ENCODE measurements at regions not wholly inside any gene's neighbourhood (a gene's known extent, or its start where the extent isn't known, plus 50 kb on each side); places are given as distances from the start of the nearest gene placed in this dataset.

DNA sequence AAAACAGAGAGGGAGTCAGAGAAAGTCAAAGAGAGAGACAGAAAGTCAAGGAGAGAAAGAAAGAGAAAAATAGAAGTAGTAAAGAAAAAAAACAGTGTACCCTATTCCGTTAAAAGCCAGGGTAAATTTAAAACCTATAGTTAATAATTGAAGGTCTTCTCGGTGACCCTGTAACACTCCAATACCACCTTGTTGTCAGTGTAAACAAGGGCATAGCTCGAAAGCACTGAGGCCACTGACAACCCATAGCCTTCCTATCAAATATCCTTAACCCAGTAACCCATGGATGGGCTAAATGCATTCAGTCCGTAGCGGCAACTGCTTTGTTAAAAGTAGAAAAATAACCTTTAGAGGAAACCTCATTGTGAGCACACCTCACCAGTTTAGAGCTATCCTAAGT is 100.4 kb downstream of the ZNF467 start:
- no peak for TF ChIP-seq EZH2 (IDR thresholded peaks at IDR 0.05; ENCODE audit: borderline replicate concordance, insufficient read depth, low read depth, low read length, poor library complexity, severe bottlenecking)
- TF ChIP-seq, protein P1, sequence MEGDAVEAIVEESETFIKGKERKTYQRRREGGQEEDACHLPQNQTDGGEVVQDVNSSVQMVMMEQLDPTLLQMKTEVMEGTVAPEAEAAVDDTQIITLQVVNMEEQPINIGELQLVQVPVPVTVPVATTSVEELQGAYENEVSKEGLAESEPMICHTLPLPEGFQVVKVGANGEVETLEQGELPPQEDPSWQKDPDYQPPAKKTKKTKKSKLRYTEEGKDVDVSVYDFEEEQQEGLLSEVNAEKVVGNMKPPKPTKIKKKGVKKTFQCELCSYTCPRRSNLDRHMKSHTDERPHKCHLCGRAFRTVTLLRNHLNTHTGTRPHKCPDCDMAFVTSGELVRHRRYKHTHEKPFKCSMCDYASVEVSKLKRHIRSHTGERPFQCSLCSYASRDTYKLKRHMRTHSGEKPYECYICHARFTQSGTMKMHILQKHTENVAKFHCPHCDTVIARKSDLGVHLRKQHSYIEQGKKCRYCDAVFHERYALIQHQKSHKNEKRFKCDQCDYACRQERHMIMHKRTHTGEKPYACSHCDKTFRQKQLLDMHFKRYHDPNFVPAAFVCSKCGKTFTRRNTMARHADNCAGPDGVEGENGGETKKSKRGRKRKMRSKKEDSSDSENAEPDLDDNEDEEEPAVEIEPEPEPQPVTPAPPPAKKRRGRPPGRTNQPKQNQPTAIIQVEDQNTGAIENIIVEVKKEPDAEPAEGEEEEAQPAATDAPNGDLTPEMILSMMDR (IDR thresholded peaks at IDR 0.05): no peak
- Histone ChIP-seq H3K79me2 (ENCODE audit: control insufficient read depth, insufficient read depth, low read length) (no peaks in the 10 kb centered on the region), H3K4me3 (ENCODE audit: control extremely low read depth in 1 of 5, extremely low read depth in 1 of 5, insufficient read depth in 1 of 5, low read depth in 2 of 5, low read length in 4 of 5) (no peak overlapping the region), H3K9me3 (ENCODE audit: control extremely low read depth in 1 of 3, control insufficient read depth in 2 of 3, insufficient read depth in 1 of 3, low read length in 2 of 3) (no peaks in the 10 kb centered on the region), H2AFZ (ENCODE audit: insufficient read depth, low read depth, low read length, poor library complexity, severe bottlenecking) (no peak overlapping the region), H3K4me2 (replicated peaks; ENCODE audit: low read depth, low read length, poor library complexity, severe bottlenecking) (no peak overlapping the region), H4K20me1 (ENCODE audit: control insufficient read depth, insufficient read depth, low read length, poor library complexity, severe bottlenecking) (no peaks in the 10 kb centered on the region), H3K4me1 (ENCODE audit: control insufficient read depth in 2 of 2, insufficient read depth in 2 of 2, low read length in 2 of 2) (no peaks in the 10 kb centered on the region), H3K27me3 (replicated peaks in 1 of 4; ENCODE audit: control extremely low read depth in 1 of 4, control insufficient read depth in 3 of 4, insufficient read depth in 4 of 4, low read length in 3 of 4) (peaks cover 0 to 15% (median 0%) of the 10 kb centered on the region in 4 experiments), H3K36me3 (replicated peaks in 1 of 2; ENCODE audit: control extremely low read depth in 1 of 2, control insufficient read depth in 1 of 2, extremely low read depth in 1 of 2, insufficient read depth in 2 of 2, low read length in 1 of 2) (no peaks in the 10 kb centered on the region), H3K9ac (ENCODE audit: low read length) (no peak overlapping the region), H3K27ac (ENCODE audit: low read length in 2 of 2) (no peak overlapping the region)
- Mint-ChIP-seq H3K27me3 (peaks cover 50% of the 10 kb centered on the region), H3K4me3 (no peak overlapping the region), H3K27ac (no peak overlapping the region), H3K4me1 (no peaks in the 10 kb centered on the region), H3K9me3 (ENCODE audit: insufficient read depth) (no peaks in the 10 kb centered on the region)
- ChIA-PET POLR2A (no interaction called here), CTCF (interaction anchor here (1.3 kb wide), 1 partner anchor 10 kb away, joined by 5 read pairs; no protein-coding TSS in a partner anchor)
- ATAC-seq (ENCODE audit: low read depth): no peak
- DNase-seq: no peak
- intact Hi-C loops (cut with micrococcal nuclease): no loop called here
- WGBS (ENCODE audit: insufficient coverage): 80% methylated on average over 1 of the region's 5 CpGs

GRCh38 chr7:149670288-149670687 is 103.1 kb downstream of the ZNF467 start:
- H3K79me2 ChIP-seq (ENCODE audit: control insufficient read depth, insufficient read depth, low read length): no peaks in the 10 kb centered on the region
- H3K9me3 ChIP-seq (ENCODE audit: control extremely low read depth in 1 of 3, control insufficient read depth in 2 of 3, insufficient read depth in 1 of 3, low read length in 2 of 3): no peaks in the 10 kb centered on the region
- ChIA-PET POLR2A (no interaction called here), CTCF (interaction anchor here (1.0 to 2.5 kb wide), 2 partner anchors 68 to 72 kb away, joined by 3 to 15 read pairs; no protein-coding TSS in a partner anchor)
- H3K4me1 ChIP-seq (ENCODE audit: control insufficient read depth in 2 of 2, insufficient read depth in 2 of 2, low read length in 2 of 2): no peaks in the 10 kb centered on the region
- no peak overlapping the region for H3K27ac ChIP-seq (ENCODE audit: low read length in 2 of 2)
- DNase-seq: no peak
- H3K4me3 Mint-ChIP-seq: no peak overlapping the region
- H3K27me3 ChIP-seq (replicated peaks in 1 of 4; ENCODE audit: control extremely low read depth in 1 of 4, control insufficient read depth in 3 of 4, insufficient read depth in 4 of 4, low read length in 3 of 4): peaks cover 0 to 12% (median 0%) of the 10 kb centered on the region in 4 experiments
- no peak overlapping the region for H3K9ac ChIP-seq (ENCODE audit: low read length)
- H3K9me3 Mint-ChIP-seq (ENCODE audit: insufficient read depth): no peaks in the 10 kb centered on the region
- intact Hi-C loops (cut with micrococcal nuclease): no loop called here
- WGBS (ENCODE audit: insufficient coverage): no CpG with 5 or more reads among the region's 1 CpG
- ATAC-seq (ENCODE audit: low read depth): no peak
- no peak overlapping the region for H3K4me3 ChIP-seq (ENCODE audit: control extremely low read depth in 1 of 5, extremely low read depth in 1 of 5, insufficient read depth in 1 of 5, low read depth in 2 of 5, low read length in 4 of 5)
- H3K4me2 ChIP-seq (replicated peaks; ENCODE audit: low read depth, low read length, poor library complexity, severe bottlenecking): no peak overlapping the region
- no peak for TF ChIP-seq EZH2 (IDR thresholded peaks at IDR 0.05; ENCODE audit: borderline replicate concordance, insufficient read depth, low read depth, low read length, poor library complexity, severe bottlenecking)
- TF ChIP-seq, protein P1 (IDR thresholded peaks at IDR 0.05): no peak
- H3K27me3 Mint-ChIP-seq: peaks cover 63% of the 10 kb centered on the region
- no peak overlapping the region for H2AFZ ChIP-seq (ENCODE audit: insufficient read depth, low read depth, low read length, poor library complexity, severe bottlenecking)
- H3K36me3 ChIP-seq (replicated peaks in 1 of 2; ENCODE audit: control extremely low read depth in 1 of 2, control insufficient read depth in 1 of 2, extremely low read depth in 1 of 2, insufficient read depth in 2 of 2, low read length in 1 of 2): no peaks in the 10 kb centered on the region
- H4K20me1 ChIP-seq (ENCODE audit: control insufficient read depth, insufficient read depth, low read length, poor library complexity, severe bottlenecking): no peaks in the 10 kb centered on the region
- H3K4me1 Mint-ChIP-seq: no peaks in the 10 kb centered on the region
- no peak overlapping the region for H3K27ac Mint-ChIP-seq
